Right ventricle myocardium inferior (tissue), 1 donor: ENCODE measurements at regions not wholly inside any gene's neighbourhood (a gene's known extent, or its start where the extent isn't known, plus 50 kb on each side); places are given as distances from the start of the nearest gene placed in this dataset.
"Not testable (repeated sequence)": the region's sequence is repeated elsewhere in the genome, so short reads cannot be mapped to it uniquely, and the experiment has no call there.

Source experiments
- ATAC-seq: fragments of 200-7000 bp; cut with Tn5 transposase; one replicate; pipeline ENCODE4 v1.9.1; 2020; ENCODE audit warnings: mild to moderate bottlenecking, moderate library complexity
- DNase-seq: peaks from one replicate; pipeline ENCODE4 v3.0.0; 2021; ENCODE audit errors: missing footprints
- intact Hi-C: fragments of 100-400 bp; cut with DNase I; formaldehyde crosslinking; loops from one replicate; pipeline ENCODE4 v1.11.0; 2022
- donor health status: DM: no; HTN: yes; CAD: no; lungs with severe emphysema.

DNA sequence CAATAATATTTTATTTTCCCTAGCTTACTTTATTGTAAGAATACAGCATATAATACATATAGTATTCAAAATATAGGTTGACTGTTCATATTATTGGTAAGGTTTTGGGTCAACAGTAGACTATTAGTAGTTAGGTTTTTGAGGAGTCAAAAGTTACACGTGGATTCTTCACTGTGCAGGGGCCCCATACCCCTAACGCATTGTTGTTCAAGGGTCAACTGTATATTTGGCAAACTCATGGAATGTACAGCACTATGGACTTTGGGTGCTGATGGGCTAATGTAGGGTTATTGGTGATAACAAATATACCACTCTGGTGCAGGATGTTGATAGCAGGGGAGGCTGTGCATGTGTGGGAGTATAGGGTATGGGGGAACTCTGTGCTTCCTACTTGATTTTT, 397.2 kb downstream of the BCKDHB start:
- intact Hi-C loops = no loop called here
- ATAC-seq (no peak), DNase-seq (no peak)

DNA sequence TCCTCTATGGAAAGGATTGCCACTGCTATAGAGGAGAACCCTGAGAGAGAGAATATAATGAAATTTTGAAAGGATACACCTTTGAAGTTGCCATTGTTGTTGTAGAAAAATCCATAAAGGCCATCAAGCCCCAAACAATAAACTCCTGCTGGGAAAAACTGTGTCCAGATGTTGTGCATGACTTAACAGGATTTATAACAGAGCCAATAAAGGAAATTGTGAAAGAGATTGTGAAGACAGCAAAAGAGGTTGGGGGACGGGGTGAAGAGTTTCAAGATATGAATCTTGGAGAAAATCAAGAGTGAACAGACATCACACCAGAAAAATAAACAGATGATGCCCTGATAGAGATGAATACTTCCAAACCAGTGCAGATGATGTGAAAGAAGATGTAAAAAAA, 396.4 kb downstream of the BCKDHB start:
- intact Hi-C loops = no loop called here
- DNase-seq (no peak), ATAC-seq (no peak)

DNA sequence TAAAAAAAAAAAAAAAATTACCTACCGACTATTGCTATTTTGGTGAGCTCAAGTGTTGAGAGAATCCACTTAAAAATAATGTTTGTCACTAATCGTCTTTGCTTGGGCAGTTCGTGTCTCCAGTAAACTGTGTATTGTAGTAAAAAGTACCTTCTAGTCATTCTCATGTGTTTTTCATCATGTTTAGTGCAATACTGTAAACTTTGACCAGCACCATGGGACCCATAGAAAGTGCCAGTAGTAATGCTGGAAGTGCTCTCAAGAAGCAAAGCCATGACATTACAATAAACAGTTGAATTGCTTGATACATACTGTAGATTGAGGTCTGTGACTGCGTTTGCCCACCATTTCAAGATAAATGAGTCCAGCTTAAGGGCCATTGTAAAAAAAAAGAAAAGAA, 395.2 kb downstream of the BCKDHB start:
- DNase-seq = no peak
- no peak for ATAC-seq
- intact Hi-C loops = no loop called here

DNA sequence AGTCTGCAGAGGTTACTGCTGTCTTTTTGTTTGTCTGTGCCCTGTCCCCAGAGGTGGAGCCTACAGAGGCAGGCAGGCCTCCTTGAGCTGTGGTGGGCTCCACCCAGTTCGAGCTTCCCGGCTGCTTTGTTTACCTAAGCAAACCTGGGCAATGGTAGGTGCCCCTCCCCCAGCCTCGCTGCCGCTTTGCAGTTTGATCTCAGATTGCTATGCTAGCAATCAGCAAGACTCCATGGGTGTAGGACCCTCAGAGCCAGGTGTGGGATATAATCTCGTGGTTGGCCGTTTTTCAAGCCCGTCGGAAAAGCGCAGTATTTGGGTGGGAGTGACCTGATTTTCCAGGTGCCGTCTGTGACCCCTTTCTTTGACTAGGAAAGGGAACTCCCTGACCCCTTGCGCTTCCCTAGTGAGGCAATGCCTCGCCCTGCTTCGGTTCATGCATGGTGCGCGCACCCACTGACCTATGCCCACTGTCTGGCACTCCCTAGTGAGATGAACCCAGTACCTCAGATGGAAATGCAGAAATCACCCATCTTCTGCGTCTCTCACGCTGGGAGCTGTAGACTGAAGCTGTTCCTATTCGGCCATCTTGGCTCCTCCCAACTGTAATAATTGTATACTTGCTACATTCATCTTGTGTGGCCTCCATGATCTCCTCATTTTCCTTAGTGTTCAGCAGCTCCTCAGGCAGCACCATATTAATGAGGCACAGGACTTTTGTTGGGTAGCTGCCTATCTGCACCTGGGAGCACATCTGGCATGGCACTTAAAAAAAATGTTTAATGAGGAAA, 391.4 kb downstream of the BCKDHB start:
- DNase-seq, ATAC-seq, intact Hi-C loops: not testable (repeated sequence)

DNA sequence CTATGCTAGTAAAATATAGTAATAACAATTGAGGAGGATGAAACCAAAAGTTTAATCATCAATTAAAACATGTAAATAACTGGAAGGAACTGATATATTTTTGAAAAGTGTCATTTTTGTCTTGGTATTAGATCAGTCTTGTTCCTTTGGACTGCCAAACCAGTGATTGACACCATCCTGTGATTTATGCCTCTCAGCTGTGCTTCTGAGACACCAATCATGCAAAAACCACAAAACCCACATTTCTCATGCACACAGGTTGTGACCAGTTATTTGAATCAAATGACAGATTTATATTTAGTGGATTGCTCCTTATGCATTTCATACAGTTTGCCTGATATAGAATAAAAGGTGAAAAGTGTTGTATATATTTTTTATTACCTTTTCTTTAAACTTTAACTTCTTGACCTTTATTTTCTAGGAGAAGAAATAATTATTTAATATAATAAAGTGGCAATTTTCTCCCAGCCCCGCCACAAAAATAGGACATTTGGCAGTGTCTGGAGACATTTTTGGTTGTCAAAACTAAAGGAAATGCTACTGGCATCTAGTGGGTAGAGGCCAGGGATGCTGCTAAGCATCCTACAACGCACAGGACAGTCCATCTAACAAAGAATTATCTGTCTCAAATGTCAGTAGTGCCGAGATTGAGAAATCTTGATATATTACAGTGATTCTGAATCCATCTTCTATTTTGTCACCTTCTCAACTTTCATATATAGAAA, 383.6 kb downstream of the BCKDHB start:
- intact Hi-C loops = no loop called here
- no peak for DNase-seq

DNA sequence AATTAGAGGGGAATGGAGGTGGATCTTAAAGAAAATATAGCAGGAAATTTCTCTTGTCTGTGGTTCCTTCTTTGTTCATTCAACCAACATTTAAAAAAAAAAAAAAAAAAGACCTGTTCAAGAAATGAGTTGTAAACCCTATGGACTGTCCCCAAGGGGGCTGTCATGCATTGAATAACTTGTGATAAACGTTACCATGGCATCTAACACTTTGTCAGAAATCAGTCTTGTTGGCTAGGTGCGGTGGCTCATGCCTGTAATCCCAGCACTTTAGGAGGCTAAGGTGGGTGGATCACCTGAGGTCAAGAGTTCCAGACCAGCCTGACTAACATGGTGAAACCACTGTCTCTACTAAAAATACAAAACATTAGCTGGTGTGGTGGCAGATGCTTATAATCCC, 381.7 kb downstream of the BCKDHB start:
- no peak for ATAC-seq
- intact Hi-C loops = no loop called here

More for the DNA sequence above, 383.6 kb downstream of the BCKDHB start:
- ATAC-seq = no peak

DNA sequence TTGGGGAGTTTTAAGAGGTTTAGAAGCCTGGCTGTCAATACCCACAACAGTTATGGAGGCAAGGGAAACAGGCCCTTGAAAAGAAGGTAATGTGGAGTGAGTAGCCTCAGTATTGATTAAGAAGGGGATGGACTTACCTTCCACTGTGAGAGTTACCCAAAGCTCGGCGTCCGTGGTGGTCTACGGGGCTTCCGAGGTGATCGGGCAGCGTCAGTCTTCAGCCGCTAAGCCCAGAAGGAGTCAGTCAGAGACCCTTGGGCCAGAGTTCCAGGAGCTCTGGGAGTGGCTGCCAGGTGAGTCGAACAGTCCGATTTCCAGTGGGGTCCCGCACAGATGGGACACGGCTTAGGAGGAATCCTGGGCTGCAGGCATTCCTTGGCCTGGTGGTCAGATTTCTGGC, 379.0 kb downstream of the BCKDHB start:
- intact Hi-C loops, ATAC-seq: not testable (repeated sequence)
- peak; percentile 20 for DNase-seq

More for the DNA sequence above, 381.7 kb downstream of the BCKDHB start:
- DNase-seq = no peak

DNA sequence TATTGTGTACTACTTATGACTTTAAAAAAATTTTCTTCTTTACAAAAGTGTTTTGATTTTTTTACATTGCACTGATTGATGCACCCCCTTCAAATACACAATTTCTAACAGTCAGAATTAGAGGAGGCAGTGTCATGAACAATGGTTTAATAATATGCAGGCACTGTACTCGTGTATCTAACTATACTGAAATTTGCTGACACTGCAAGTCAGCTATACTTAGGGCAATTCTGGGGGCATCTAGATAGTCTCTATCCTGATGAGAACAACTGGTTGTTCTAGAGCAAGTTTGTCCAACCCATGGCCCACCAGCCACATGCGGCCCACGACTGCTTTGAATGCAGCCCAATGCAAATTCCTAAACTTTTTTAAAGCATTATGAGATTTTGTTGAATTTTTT, 375.6 kb downstream of the BCKDHB start:
- ATAC-seq = no peak
- DNase-seq = no peak
- intact Hi-C loops = no loop called here

DNA sequence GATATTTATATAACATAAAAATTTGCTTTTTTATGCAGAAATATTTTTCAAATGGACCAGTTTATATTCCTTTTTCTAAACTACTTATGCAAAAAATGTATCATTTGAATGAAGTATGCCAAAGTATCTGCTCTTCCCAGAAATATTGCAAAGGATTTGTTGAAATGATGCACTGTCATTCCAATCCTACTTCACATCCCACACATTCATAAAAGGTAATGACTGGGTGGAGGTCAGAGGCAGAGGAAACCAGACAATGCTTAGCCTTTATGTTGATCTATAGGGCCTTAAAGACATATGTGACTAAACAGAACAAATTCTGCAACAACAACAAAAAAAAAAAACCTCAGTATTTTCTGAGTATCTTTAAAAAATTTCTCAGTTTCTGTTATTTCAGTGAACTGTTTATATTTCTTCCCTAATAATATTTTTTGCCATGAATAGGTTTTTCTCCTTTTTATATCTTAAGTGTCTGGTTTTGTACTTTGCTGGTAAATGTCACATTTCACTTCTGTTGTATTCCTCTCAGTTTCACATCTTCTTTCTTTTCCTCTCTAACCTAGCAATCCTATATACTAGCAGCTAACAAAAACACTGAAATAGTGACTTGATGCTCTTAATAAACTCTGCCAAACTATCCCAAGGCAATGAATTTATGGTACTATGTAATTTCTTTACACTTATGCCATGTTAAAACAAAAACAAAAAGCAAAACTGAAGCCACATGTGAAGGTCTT, 374.1 kb downstream of the BCKDHB start:
- DNase-seq (no peak), ATAC-seq (no peak)
- intact Hi-C loops = no loop called here

DNA sequence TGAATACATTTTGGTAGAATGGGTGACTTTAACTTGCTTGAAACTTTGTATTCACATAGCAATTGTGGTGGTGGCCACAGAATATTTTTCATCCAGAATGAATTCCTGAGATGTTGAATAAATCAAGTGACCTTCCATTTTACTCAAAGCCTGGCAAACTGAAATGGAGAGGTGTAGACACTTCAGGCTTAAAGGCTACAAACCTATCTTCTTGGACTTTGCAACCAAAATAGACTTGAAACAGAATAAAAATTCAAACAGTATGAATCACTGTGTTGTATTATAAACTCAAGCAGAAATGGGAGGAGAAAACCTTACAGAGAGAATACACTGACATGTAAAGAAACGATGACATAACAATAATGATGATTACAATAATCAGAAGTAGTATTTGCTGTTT, 371.6 kb downstream of the BCKDHB start:
- DNase-seq (no peak), ATAC-seq (no peak)
- intact Hi-C loops = loop anchor here (10.0 kb wide), 1 partner anchor 343 kb away; no protein-coding TSS in a partner anchor

DNA sequence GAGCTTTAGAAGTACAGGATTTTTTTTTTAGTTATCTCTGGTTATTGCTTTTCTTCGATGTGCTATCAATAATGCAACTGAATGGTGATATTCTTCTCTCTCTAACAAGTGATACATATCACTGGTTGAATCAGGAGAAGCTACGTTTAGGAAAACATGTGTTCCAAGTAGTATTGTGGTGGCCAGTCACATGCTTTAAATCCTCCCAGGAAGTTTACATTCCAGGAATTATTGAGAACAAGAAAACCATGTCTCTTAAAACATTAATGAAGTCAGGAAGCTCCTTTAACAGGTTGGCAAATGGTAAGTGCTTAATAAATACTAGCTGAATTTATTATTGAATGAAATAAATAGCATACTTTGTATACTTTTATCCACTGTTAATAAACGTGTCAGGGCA, 371.1 kb downstream of the BCKDHB start:
- no peak for ATAC-seq
- no peak for DNase-seq
- intact Hi-C loops = loop anchor here (10.0 kb wide), 1 partner anchor 343 kb away; no protein-coding TSS in a partner anchor

DNA sequence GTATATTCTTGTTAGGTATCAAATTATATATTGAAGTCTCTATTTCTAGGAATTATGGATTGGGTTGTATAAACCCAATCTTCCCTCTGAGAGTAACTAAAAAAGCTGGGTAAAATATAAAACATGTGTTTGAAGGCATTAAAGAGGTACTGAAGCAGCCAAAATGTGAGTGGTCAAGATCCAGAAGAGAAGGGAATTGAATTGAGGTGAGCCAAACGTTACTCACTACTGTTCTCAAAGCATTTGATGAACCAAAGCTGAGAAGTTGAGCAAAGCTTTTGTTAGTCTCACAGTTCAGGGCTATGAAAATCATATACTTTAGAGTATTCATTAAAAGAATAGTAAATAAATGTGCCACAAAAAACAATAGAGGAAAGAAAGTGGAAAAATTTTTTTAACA, 365.8 kb downstream of the BCKDHB start:
- no peak for DNase-seq
- no peak for ATAC-seq
- intact Hi-C loops = loop anchor here (10.0 kb wide), 1 partner anchor 337 kb away; no protein-coding TSS in a partner anchor

DNA sequence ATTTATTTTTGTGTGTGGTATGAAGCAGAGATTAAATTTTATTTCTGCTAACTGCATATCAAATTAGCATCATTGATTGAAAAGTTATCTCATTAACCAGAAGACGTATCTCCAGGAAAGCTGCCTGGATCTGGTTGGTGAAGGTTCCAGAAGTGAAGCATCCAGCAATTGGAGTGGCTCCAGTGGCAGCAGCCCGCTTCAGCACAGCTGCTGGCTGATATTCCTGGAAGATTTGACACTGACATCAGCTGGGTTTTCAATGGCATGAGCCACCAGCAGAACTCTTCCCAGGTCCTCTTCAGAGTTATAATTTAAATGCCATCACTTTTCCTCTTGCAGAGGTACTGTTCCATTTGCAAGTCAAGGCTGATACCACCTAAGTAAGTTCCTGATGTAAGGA, 363.5 kb downstream of the BCKDHB start:
- no peak for DNase-seq
- ATAC-seq = no peak
- intact Hi-C loops = loop anchor here (5.0 to 10.0 kb wide), 2 partner anchors 123 to 335 kb away; no protein-coding TSS in a partner anchor

DNA sequence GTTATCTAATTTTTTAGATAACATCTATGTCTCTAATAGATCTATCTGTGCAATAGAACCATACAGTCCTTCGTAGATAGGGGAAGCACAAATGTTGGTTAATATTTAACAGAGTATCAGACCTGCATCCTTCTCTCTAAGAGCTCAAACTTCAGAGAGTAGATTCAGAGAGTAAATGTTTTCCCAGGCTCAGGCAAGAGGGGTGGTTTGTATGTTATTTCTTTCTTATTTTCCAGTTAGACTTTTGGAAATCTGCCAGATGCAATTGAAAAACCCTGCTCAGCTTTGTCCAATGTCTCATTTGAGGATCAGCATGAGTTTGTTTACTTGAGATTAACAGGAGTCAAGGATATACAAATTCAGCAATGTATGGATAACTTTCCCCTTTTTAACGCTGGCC, 361.9 kb downstream of the BCKDHB start:
- ATAC-seq = no peak
- intact Hi-C loops = loop anchor here (5.0 kb wide), 1 partner anchor 121 kb away; no protein-coding TSS in a partner anchor
- no peak for DNase-seq

DNA sequence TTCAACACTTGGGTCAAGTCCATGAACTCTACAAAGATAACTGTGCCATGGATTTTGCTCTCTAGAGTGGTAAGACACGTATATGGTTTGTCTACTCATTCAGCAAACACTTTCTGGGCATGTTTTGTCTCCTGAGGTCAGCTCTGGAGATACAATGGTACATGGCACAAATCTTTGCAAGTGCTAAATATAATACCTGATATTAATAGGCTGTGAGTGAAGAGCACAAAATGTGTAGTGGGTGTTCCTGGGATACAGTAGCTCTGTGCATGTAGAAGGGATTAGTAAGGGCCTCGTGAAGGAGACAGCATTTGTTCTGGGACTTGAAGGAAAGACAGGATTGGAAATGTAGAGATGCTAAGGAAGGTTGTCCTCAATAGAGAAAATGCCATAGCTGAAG, 360.9 kb downstream of the BCKDHB start:
- intact Hi-C loops = loop anchor here (5.0 kb wide), 1 partner anchor 120 kb away; no protein-coding TSS in a partner anchor
- ATAC-seq (peak; percentile 91), DNase-seq (no peak)

DNA sequence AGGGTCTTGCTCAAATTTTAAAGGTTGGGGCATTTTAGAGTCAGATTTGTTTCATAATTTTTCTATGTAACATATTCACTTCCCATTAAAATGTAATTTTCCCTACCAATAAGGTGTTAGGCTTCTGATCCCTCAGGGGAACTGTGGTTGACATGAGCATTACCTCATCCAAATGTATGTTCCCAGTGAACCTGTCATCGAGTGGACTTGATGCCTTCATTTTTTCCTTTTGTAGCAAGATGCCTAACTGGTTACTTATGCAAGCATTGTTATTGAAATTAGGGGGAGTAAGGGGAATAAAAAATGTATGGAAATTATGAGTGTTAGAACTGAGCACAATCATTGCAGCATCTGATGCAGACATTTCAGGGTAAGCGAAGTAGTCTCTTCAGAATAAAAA, 360.5 kb downstream of the BCKDHB start:
- intact Hi-C loops = loop anchor here (5.0 kb wide), 1 partner anchor 120 kb away; no protein-coding TSS in a partner anchor
- no peak for DNase-seq
- ATAC-seq = no peak

DNA sequence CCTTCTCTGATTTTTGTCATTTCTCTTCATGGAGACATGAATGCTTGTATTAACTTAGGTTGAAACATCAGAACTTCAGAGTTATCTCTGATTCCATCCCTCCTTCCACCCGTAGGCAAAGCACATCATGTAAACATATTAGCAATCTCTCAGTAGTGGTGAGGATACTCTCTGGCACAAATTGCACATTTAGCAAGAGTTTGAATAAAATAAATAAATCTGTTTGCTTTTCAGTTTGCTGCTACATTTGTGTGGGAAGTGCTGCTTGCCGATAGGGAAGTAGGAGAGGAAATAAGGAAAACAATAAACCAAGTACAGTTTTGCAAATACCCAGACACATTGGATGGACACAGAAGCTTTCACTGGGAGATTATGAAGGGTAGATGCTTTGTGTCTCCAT, 359.0 kb downstream of the BCKDHB start:
- intact Hi-C loops = loop anchor here (5.0 kb wide), 1 partner anchor 118 kb away; no protein-coding TSS in a partner anchor
- ATAC-seq (no peak), DNase-seq (no peak)

DNA sequence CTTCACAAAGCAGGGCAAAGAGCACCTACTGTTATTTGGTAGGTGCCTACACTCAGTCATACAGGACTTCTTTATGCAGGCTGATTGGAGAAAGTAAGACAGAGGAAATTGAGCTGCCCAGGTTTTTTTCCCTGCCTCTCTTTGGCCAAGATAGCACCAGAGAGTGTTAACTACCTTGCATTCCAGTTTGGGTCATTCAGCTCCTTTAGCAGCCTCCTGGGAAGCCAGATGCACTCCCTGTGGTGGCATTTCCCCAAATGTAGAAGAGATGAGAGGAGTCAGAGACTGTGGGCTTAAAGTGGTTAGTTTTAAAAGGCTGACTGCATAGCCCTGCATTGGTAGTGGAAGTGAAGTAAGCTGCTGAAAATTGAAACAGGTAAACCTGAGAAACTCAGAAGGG, 358.4 kb downstream of the BCKDHB start:
- intact Hi-C loops = loop anchor here (5.0 kb wide), 1 partner anchor 118 kb away; no protein-coding TSS in a partner anchor
- DNase-seq (no peak), ATAC-seq (no peak)

DNA sequence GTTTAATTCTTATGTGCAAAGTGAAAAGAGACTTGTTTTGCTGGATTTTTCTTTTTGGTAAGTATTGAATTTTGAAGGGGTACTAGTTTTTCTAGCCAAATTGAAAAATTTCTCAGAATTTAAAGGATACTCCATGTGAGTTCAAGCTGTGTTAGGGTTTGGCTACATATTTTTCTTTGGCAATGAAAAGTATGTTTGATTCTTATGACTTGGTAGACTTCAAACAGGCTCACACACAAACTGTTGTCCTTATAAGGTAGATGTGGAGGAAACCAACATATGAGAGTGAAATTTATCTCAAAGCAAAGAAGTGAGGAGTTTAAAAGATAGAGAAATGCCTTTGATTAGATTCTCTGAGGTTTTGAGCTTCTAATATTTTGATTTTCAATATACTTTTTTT, 356.7 kb downstream of the BCKDHB start:
- intact Hi-C loops = no loop called here
- no peak for DNase-seq
- ATAC-seq = no peak
